ENCODE measurements at regions not wholly inside any gene's neighbourhood (a gene's known extent, or its start where the extent isn't known, plus 50 kb on each side); places are given as distances from the start of the nearest gene placed in this dataset. TPM values are rescaled to one million over a fixed set of nuclear protein-coding genes. Genes with fewer than 3 reads are reported as not detected.

DNA sequence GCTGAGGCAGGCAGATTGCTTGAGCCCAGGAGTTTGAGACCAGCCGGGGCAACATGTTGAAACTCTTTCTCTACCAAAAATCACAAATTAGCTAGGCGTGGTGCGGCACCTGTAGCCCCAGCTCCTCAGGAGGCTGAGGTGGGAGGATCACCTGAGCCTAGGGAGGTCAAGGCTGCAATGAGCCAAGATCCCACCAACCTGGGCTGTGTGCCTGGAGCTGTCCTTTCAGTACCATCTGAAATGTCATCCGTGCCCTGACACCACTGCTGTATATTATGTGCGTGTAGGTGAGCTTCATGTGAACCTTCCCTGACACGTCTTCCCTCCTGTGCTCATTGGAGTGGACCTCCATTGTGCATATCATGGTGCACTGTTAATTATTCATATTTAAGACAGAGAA lies 84.8 kb upstream of the HNRNPA3 start:
- no peak for DNase-seq (ENCODE audit: low spot score)
- intact Hi-C loops (cut with DNase I): no loop called here

DNA sequence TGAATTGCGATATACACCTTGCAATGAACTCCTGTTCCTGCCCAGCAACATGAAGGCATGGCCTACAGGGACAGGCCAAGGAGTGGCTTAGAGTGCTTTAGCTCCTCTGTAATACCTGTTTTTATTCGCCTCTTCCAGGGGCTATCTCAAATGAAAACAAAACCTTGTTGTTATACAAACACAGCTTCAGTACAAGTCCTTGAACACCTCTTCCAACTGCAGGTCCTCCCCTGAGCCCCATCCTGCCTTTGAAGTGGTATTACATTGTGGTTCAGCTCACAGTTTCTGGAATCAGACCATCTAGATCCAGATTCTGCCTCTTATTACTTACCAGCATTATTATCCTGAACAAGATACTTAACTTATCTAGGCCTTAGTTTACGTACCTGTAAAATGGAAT lies 83.0 kb upstream of the HNRNPA3 start:
- intact Hi-C loops (cut with DNase I): no loop called here
- DNase-seq (ENCODE audit: low spot score): no peak

GRCh38 chr2:177131858-177132257 lies 80.7 kb upstream of the HNRNPA3 start:
- no peak for DNase-seq (ENCODE audit: low spot score)
- intact Hi-C loops (cut with DNase I): no loop called here

GRCh38 chr2:177138823-177139222 lies 73.8 kb upstream of the HNRNPA3 start:
- DNase-seq (ENCODE audit: low spot score): no peak
- intact Hi-C loops (cut with DNase I): no loop called here

- intact Hi-C loops (cut with DNase I): loop anchor here (10.0 kb wide), 1 partner anchor 327 kb away; no protein-coding TSS in a partner anchor
Measured at GRCh38 chr2:177141866-177142265, 70.7 kb upstream of the HNRNPA3 start.

DNA sequence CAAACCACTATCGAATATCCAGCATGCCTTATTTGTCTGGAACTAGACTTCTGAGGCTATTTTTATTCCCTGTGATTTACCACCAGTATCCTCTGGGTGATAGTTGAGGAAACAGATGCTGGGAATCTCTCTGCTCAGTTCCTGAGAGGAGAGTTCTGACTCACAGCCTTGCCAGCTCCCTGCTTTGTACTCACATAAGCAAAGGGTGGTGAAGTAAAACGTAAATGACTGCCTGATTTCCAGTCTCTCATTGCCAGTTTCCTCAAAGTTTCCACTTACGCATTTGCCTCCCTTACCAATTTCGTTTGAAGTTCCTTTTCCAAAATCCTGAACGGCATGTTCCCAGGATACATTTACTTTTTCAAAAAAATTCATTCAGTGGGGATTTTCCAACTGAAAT lies 69.2 kb upstream of the HNRNPA3 start:
- intact Hi-C loops (cut with DNase I): loop anchor here (10.0 kb wide), 1 partner anchor 329 kb away; no protein-coding TSS in a partner anchor
- DNase-seq (ENCODE audit: low spot score): no peak

More at GRCh38 chr2:177141866-177142265, 70.7 kb upstream of the HNRNPA3 start:
- no peak for DNase-seq (ENCODE audit: low spot score)

- intact Hi-C loops (cut with DNase I): loop anchor here (5.0 to 10.0 kb wide), 3 partner anchors 332 to 1015 kb away; no protein-coding TSS in a partner anchor
- DNase-seq (ENCODE audit: low spot score): no peak
Measured at GRCh38 chr2:177147093-177147694, 65.4 kb upstream of the HNRNPA3 start.

DNA sequence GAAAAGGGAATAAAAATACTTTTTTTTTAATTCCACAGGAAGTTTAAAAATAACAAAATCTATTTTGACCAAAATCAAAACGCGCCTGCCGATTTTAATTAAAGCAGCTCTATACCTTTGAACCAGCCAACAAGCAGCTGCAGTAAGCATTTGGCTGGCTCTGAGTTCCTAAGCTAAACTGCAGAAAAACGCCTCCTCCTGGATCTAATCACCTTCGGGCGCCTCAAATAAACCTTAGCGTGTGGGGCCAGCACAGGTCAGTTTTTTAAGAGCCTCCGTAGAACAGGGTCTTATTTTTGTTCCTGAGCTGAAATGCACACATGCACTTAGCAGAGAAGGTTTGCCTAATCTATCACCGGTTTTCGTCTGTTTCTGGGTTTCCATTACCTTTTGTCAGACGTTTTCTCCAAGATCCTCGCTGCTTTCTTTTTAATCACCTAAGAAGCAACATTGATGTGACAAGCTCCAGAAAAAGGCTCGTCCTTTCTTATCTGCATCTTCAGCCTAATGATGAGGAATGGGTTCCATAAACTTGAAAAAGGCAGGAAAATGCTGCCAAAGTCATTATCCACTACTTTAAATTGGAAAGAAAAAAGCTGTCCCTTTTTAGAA lies 64.7 kb upstream of the HNRNPA3 start:
- DNase-seq (ENCODE audit: low spot score): no peak

GRCh38 chr2:177148477-177149154 lies 64.0 kb upstream of the HNRNPA3 start:
- intact Hi-C loops (cut with DNase I): loop anchor here (5.0 to 10.0 kb wide), 3 partner anchors 334 to 1016 kb away; no protein-coding TSS in a partner anchor
- peak; percentile 84 for DNase-seq (ENCODE audit: low spot score)

More for the DNA sequence above, 64.7 kb upstream of the HNRNPA3 start:
- intact Hi-C loops (cut with DNase I): loop anchor here (5.0 to 10.0 kb wide), 3 partner anchors 333 to 1016 kb away; no protein-coding TSS in a partner anchor

DNA sequence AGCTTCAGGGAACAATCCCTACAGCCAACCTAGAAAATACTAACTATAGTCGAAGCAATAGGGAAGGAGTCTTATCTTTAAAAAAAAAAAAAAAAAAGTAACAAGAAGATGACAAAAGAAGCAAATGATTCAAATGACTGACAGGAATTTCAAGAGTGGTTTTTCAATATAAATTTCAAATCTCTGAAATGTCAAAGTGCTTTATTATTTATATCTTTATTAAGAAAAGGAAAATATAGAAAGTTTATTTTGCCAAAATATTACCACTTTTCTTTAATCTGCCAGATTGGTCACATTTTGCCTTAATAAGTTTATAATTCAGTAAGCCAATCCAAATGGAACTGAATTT lies 63.5 kb upstream of the HNRNPA3 start:
- intact Hi-C loops (cut with DNase I): loop anchor here (5.0 to 10.0 kb wide), 3 partner anchors 334 to 1017 kb away; no protein-coding TSS in a partner anchor
- no peak for DNase-seq (ENCODE audit: low spot score)

DNA sequence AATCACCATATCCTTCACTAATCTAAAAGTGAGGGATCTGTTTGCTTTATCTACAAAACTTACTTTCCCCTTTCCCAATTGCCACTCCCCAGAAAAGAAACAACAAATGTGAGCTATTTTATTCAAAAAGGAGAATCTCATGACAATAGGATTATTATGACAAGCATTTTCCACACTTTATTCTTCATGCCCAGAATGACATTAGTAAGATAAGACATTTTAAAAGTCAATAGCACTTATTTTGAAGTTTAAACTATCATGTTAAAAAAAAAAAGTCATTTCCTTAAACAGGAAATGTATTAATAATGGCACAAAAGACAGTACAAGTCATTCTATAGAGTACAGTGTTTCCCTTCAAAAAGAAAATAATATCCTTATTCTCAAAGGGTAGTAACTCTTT lies 58.8 kb upstream of the HNRNPA3 start:
- no peak for DNase-seq (ENCODE audit: low spot score)
- intact Hi-C loops (cut with DNase I): no loop called here

GRCh38 chr2:177154809-177155208 lies 57.8 kb upstream of the HNRNPA3 start:
- intact Hi-C loops (cut with DNase I): no loop called here

DNA sequence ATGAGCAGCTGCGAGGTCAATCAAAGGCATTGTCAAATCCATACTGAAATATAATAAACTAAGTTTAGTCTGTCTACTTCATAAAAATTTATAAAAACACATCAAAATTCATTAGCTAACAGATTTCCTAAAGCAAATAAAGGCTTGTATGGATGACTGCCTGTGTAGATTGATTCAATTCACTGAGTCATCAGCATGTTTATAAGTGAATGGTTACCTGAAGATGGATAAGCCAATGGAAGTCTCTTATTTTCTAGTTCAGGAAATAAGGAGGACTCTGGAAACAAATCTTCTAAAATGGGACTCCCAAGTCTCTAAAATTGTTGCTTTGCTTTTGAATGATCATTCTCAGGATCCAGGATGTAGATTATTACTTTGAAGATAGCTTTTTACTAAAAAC lies 57.0 kb upstream of the HNRNPA3 start:
- intact Hi-C loops (cut with DNase I): no loop called here

More at GRCh38 chr2:177154809-177155208, 57.8 kb upstream of the HNRNPA3 start:
- no peak for DNase-seq (ENCODE audit: low spot score)

DNA sequence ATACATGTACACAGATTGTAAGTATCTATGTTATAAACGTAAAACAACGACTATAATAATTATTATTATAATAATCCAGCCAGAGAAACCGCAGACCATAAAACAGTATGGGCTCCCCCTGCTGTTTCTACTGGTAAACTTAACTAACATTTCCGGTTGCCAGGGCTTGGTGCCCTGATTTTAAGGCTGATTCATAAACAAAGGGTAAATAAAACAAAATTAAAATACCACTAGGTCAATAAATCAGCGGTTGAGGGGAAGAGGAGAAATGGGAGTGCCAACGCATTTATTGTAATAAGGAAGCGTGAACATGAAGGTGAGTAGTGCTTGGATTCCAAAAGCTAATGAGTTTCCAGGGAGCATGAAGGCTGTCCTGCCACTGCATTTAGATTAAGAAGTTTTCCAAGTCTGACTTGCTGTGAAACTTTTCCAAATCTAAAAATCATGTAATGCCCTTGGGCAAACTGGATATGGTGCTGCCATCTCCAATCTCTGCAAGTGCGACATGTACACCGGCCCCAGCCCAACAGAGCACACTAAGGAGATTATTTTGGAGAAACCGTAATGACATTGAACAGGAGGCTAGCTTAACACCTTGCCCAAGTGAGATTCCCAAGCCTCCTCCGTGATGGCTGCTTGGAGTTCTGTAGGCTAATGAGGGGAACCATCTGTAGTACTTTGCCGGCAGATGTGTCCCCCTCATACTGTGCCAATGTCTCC lies 50.7 kb upstream of the HNRNPA3 start:
- intact Hi-C loops (cut with DNase I): loop anchor here (5.0 to 10.0 kb wide), 3 partner anchors 255 to 603 kb away; no protein-coding TSS in a partner anchor
- DNase-seq (ENCODE audit: low spot score): no peak

More for the DNA sequence above, 57.0 kb upstream of the HNRNPA3 start:
- no peak for DNase-seq (ENCODE audit: low spot score)

Small RNA genes lying in the stretch of these regions (microRNA-seq; reads per million reads assigned to microRNA genes)
- not detected for gene MIR1246

All from cardiac septum (tissue), 1 donor.